ENCODE measurements at regions not wholly inside any gene's neighbourhood (a gene's known extent, or its start where the extent isn't known, plus 50 kb on each side); places are given as distances from the start of the nearest gene placed in this dataset.

- no peak for DNase-seq
Measured at GRCh38 chr10:78277314-78278057, 243.8 kb downstream of the RPS24 start.

- DNase-seq = no peak
Measured at GRCh38 chr10:78278058-78278404, 244.4 kb downstream of the RPS24 start.

GRCh38 chr10:78279756-78280155 lies 246.1 kb downstream of the RPS24 start:
- DNase-seq = no peak

- no peak for DNase-seq
Measured at GRCh38 chr10:78280604-78281003, 246.9 kb downstream of the RPS24 start.

GRCh38 chr10:78281627-78282026 lies 248.0 kb downstream of the RPS24 start:
- no peak for DNase-seq

- no peak for DNase-seq
Measured at GRCh38 chr10:78283069-78283682, 249.5 kb downstream of the RPS24 start.

GRCh38 chr10:78284381-78284780 lies 250.7 kb downstream of the RPS24 start:
- DNase-seq = no peak

GRCh38 chr10:78285226-78285625 lies 251.6 kb downstream of the RPS24 start:
- DNase-seq = no peak

GRCh38 chr10:78286186-78286585 lies 252.5 kb downstream of the RPS24 start:
- DNase-seq = no peak

- DNase-seq = no peak
Measured at GRCh38 chr10:78286668-78287067, 253.0 kb downstream of the RPS24 start.

GRCh38 chr10:78287618-78288017 lies 254.0 kb downstream of the RPS24 start:
- no peak for DNase-seq

GRCh38 chr10:78288663-78289062 lies 255.0 kb downstream of the RPS24 start:
- no peak for DNase-seq

GRCh38 chr10:78290131-78290750 lies 256.6 kb downstream of the RPS24 start:
- DNase-seq = no peak

- DNase-seq = no peak
Measured at GRCh38 chr10:78291722-78292121, 258.1 kb downstream of the RPS24 start.

- no peak for DNase-seq
Measured at GRCh38 chr10:78292250-78292981, 258.8 kb downstream of the RPS24 start.

GRCh38 chr10:78292982-78293865 lies 259.6 kb downstream of the RPS24 start:
- no peak for DNase-seq

GRCh38 chr10:78295242-78295641 lies 261.6 kb downstream of the RPS24 start:
- DNase-seq = no peak

- DNase-seq = peak; percentile 21
Measured at GRCh38 chr10:78296785-78297184, 263.1 kb downstream of the RPS24 start.

- DNase-seq = no peak
Measured at GRCh38 chr10:78297997-78298396, 264.3 kb downstream of the RPS24 start.

GRCh38 chr10:78298835-78299234 lies 265.2 kb downstream of the RPS24 start:
- no peak for DNase-seq

GRCh38 chr10:78299851-78300468 lies 266.3 kb downstream of the RPS24 start:
- peak; percentile 76 for DNase-seq

- DNase-seq = no peak
Measured at GRCh38 chr10:78300526-78300925, 266.9 kb downstream of the RPS24 start.
